GM21576 (cell line): ENCODE measurements at regions not wholly inside any gene's neighbourhood (a gene's known extent, or its start where the extent isn't known, plus 50 kb on each side); places are given as distances from the start of the nearest gene placed in this dataset.
"Not testable (repeated sequence)": the region's sequence is repeated elsewhere in the genome, so short reads cannot be mapped to it uniquely, and the experiment has no call there.

Source experiments
- ATAC-seq: cut with Tn5 transposase; IDR thresholded peaks from one replicate; pipeline ENCODE4 v1.9.1; 2021; ENCODE audit warnings: mild to moderate bottlenecking, moderate library complexity; ENCODE audit not compliant: unreplicated experiment

DNA sequence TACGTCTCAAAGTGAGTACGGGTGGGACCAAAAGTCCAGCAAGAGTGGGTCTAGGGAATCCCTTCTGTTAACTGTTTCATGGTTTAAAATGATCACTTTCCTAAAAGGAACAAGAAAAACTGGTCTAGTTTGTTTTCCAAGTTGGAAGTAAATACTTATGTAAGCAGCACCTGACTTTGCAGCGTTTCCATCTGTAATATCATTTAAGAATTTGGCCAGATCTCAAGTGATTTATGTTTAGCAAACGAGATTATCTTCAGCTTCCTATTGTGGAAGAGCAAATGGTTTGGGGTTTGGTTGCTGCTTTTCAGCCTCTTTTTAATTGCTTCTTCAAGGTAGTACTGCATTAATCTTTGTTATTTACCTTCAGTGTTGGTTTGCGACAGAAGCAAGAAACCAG is 50.4 kb downstream of the FHIP1A start:
- ATAC-seq, result no peak

- ATAC-seq, result no peak
These were observed 51.5 kb downstream of the FHIP1A start for GRCh38 chr4:151460434-151460833.

- ATAC-seq, result no peak
These were observed 53.6 kb downstream of the FHIP1A start for GRCh38 chr4:151462554-151462953.

GRCh38 chr4:151468715-151469696 is 60.0 kb downstream of the FHIP1A start:
- ATAC-seq, result no peak

- ATAC-seq, result no peak
These were observed 61.0 kb downstream of the FHIP1A start for GRCh38 chr4:151469970-151470369.

DNA sequence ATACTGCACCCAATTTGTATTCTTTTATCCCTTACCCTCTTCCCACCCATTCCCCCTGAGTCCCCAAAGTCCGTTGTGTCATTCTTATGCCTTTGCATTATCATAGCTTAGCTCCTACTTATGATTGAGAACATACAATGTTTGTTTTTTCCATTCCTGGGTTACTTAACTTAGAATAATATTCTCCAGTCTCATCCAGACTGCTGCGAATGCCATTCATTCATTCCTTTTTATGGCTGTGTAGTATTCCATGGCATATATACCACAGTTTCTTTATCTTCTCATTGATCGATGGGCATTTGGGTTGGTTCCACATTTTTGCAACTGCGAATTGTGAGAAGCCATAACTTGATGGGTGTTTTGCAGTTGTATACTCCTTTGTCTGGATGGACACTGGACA is 62.8 kb downstream of the FHIP1A start:
- no peak for ATAC-seq

GRCh38 chr4:151472297-151472696 is 63.3 kb downstream of the FHIP1A start:
- ATAC-seq, result no peak

- no peak for ATAC-seq
These were observed 63.7 kb downstream of the FHIP1A start for GRCh38 chr4:151472711-151473110.

GRCh38 chr4:151473521-151474097 is 64.6 kb downstream of the FHIP1A start:
- no peak for ATAC-seq

DNA sequence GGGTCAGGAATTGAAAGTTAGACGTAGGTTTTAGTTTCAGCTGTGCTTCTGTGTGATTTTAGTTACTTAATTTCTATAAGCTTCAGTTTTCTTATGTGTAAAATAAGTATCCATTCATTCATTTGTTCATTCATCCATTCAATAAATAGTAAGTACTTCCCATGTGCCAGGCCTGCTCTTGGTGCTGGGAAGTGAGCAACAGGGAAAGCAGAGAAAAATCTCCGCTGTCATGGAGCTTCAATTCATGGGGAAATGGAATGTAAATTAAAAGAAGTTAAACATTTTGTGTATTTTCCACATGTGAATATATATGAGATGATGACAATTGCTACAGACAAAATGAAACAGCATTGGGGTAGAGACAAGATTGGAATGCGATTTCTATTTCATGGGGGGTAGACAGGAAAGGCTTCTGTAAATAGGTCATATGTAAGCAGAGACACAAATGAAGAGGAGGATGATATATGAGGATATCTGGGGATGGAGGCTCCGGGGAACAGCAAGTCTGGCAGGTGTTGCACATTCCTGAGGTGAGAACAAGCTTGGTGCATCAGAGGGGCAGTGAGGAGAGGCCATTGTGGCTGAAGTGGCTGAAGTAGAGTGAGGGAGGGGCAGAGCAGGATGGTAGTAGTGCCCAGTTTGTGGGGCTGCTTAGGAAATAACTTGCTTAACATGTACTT is 66.2 kb downstream of the FHIP1A start:
- ATAC-seq, result no peak

- no peak for ATAC-seq
These were observed 72.8 kb downstream of the FHIP1A start for GRCh38 chr4:151481813-151482212.

DNA sequence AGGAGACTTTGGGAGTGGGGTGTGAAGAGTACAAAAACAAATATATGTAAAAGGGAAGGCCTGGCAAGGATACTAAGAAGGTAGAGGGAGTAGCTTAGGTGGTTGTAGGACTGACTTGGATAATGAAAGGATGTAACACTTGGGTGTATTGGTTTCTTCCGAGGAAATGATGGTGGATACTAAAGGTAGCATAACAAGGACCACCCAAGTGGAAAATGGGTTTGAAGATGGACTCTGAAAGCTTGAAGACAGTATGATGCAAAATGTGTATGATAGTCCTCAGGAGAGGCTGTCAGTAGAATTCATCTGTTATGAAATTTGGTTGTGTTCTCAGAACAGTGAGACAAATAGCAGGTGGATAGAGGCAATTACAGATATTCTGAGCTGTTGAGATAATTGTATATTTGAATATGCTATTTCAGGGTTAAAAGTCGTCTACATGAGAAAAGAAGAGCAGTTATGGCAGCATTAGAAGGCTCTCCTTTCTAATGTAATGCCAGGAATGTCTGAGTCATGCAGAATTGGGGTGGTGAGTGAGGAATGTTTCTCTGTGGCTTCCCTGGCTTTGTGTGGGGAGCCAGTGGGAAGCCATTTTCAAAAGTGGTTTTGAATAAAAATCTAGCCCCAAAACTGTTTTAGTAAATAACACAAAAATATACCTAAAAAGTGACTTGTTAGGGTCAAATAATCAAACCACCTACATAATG is 75.6 kb downstream of the FHIP1A start:
- ATAC-seq, result no peak

DNA sequence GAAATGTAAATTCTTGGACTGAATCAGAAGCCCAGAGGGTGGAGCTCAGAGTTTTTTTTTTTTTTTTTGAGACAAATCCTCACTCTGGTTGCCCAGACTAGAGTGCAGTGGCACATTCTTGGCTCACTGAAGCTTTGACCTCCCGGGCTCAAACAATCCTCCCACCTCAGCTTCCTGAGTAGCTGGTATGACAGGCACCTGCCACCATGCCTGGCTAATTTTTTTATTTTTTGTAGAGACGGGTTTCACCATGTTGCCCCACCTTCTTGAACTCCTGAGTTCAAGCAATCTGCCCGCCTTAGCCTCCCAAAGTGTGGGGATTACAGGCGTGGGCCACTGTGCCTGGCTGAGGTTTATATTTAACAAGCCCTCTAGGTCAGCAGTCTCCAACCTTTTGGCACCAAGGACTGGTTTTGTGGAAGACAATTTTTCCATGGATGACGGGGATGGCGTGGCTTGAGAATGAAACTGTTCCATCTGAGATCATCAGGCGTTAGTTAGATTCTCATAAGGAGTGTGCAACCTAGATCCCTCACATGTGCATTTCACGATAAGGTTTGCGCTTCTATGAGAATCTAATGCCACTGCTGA is 76.7 kb downstream of the FHIP1A start:
- no peak for ATAC-seq

DNA sequence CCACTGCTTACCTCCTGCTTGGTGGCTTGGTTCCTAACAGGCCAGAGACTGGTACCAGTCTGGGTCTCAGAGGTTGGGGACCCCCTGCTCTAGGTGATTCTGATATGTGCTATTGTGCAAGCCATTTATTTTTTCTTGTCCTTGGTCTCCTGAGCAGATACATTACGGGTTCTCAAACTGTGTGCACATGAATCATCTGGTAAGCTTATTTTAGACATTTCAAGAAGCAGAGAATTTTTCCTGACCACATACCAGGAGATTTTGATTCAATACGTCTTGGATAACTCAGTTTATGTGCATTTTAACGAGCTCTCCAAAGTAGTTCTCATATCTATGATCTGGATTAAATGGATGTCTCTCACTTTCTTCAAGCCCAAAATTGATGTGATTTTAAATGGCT is 77.2 kb downstream of the FHIP1A start:
- ATAC-seq, result no peak

DNA sequence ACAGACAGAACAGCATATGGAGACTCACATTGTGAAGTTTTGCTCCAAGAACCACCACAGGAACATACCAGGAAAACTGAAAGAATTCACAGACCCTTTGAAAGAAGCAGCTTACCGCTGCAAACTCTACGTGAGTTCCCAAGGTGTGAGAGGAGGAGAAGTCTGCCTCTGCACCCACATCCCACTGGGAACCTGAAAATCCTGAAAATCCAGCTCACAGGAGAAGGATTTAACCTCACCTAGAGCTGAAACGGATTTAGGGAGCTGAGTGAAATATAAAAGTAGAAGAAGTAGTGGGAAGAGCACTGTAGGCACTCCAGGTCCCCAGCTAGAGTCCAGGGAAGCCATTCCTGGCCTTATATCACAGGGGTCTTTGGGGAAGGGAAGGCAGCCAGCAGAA is 80.0 kb downstream of the FHIP1A start:
- no peak for ATAC-seq

GRCh38 chr4:151489462-151490203 is 80.7 kb downstream of the FHIP1A start:
- ATAC-seq, result no peak

- not testable (repeated sequence) for ATAC-seq
These were observed 86.6 kb downstream of the FHIP1A start for GRCh38 chr4:151495612-151496011.

- ATAC-seq, result not testable (repeated sequence)
These were observed 102.6 kb downstream of the FHIP1A start for GRCh38 chr4:151511548-151511947.

- ATAC-seq, result no peak
These were observed 108.9 kb downstream of the FHIP1A start for GRCh38 chr4:151517896-151518295.

DNA sequence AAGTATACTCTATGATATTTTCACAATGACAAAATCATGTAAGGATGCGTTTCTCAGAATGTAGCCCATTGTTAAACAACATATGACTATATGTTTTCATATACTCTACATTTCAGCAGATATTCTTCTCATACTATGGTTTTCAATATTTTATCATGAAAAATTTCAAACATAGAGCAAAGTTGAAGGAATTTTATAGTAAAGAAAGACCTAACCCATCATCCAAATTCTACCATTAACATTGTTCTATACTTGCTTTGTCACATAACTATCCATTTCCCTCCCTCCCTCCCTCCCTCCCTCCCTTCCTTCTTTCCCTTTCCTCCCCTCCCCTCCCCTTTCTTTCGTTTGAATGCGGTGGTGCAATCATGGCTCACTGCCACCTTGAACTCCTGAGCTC is 109.4 kb downstream of the FHIP1A start:
- ATAC-seq, result no peak
